ENCODE measurements at regions not wholly inside any gene's neighbourhood (a gene's known extent, or its start where the extent isn't known, plus 50 kb on each side); places are given as distances from the start of the nearest gene placed in this dataset.
A peak's percentile ranks its signal among the peaks of the same experiment; 100 is the strongest.

- DNase-seq (ENCODE audit: low spot score): no peak
Observed at GRCh38 chr10:10785627-10786026, 232.0 kb upstream of the CELF2 start.

- no peak for DNase-seq (ENCODE audit: low spot score)
Observed at GRCh38 chr10:10786109-10787090, 231.3 kb upstream of the CELF2 start.

- no peak for DNase-seq (ENCODE audit: low spot score)
Observed at GRCh38 chr10:10787586-10787985, 230.1 kb upstream of the CELF2 start.

- no peak for DNase-seq (ENCODE audit: low spot score)
Observed at GRCh38 chr10:10788761-10789160, 228.9 kb upstream of the CELF2 start.

- DNase-seq (ENCODE audit: low spot score): no peak
Observed at GRCh38 chr10:10791869-10792268, 225.8 kb upstream of the CELF2 start.

- DNase-seq (ENCODE audit: low spot score): no peak
Observed at GRCh38 chr10:10792681-10793080, 225.0 kb upstream of the CELF2 start.

GRCh38 chr10:10794046-10794445, 223.6 kb upstream of the CELF2 start:
- DNase-seq (ENCODE audit: low spot score): no peak

GRCh38 chr10:10794791-10795191, 222.9 kb upstream of the CELF2 start:
- no peak for DNase-seq (ENCODE audit: low spot score)

- no peak for DNase-seq (ENCODE audit: low spot score)
Observed at GRCh38 chr10:10796061-10796773, 221.5 kb upstream of the CELF2 start.

GRCh38 chr10:10796774-10797415, 220.8 kb upstream of the CELF2 start:
- no peak for DNase-seq (ENCODE audit: low spot score)

GRCh38 chr10:10797513-10797912, 220.2 kb upstream of the CELF2 start:
- DNase-seq (ENCODE audit: low spot score): no peak

- DNase-seq (ENCODE audit: low spot score): no peak
Observed at GRCh38 chr10:10798102-10798863, 219.4 kb upstream of the CELF2 start.

GRCh38 chr10:10798864-10799192, 218.8 kb upstream of the CELF2 start:
- no peak for DNase-seq (ENCODE audit: low spot score)

- DNase-seq (ENCODE audit: low spot score): no peak
Observed at GRCh38 chr10:10800961-10801360, 216.7 kb upstream of the CELF2 start.

GRCh38 chr10:10803278-10803677, 214.4 kb upstream of the CELF2 start:
- no peak for DNase-seq (ENCODE audit: low spot score)

GRCh38 chr10:10804061-10804460, 213.6 kb upstream of the CELF2 start:
- no peak for DNase-seq (ENCODE audit: low spot score)

- DNase-seq (ENCODE audit: low spot score): peak; percentile 18
Observed at GRCh38 chr10:10804998-10805740, 212.5 kb upstream of the CELF2 start.

GRCh38 chr10:10807106-10807505, 210.6 kb upstream of the CELF2 start:
- DNase-seq (ENCODE audit: low spot score): no peak

GRCh38 chr10:10811562-10811961, 206.1 kb upstream of the CELF2 start:
- DNase-seq (ENCODE audit: low spot score): no peak

GRCh38 chr10:10813656-10814055, 204.0 kb upstream of the CELF2 start:
- DNase-seq (ENCODE audit: low spot score): no peak

GRCh38 chr10:10814069-10814468, 203.6 kb upstream of the CELF2 start:
- no peak for DNase-seq (ENCODE audit: low spot score)

Measured in COLO829 (cell line).